MCF 10A (cell line): ENCODE measurements at regions not wholly inside any gene's neighbourhood (a gene's known extent, or its start where the extent isn't known, plus 50 kb on each side); places are given as distances from the start of the nearest gene placed in this dataset.

Source experiments
- BruUV-seq: library from RNA; stranded (reverse); fragments of 400-500 nt; replicated peaks from 2 replicates; lab custom pipeline; 2021; lab: Mats Ljungman, UMichigan
- CTCF ChIA-PET: fragments of 300-600 bp; sonication (Branson Sonifier 250); formaldehyde crosslinking; extraction: SDS; loops from one replicate; lab custom pipeline; 2021; ENCODE audit warnings: antibody characterized with exemption, inconsistent platforms; lab: Yijun Ruan, JAX
- POLR2A ChIA-PET: fragments of 300-600, 350-650 bp; sonication (Branson Sonifier 250); formaldehyde crosslinking; extraction: SDS; loops from one replicate; lab custom pipeline; 2020; ENCODE audit warnings: antibody characterized with exemption, inconsistent platforms; lab: Yijun Ruan, JAX
- DNase-seq: peaks from one replicate; pipeline ENCODE4 v3.0.0-alpha.2; 2018; ENCODE audit not compliant: unreplicated experiment
- H3K27ac Mint-ChIP-seq: one replicate; pipeline ENCODE4 v1.8.0; 2022; ENCODE audit warnings: mild to moderate bottlenecking, low read depth, mixed read lengths; ENCODE audit not compliant: unreplicated experiment
- H3K27me3 Mint-ChIP-seq: one replicate; pipeline ENCODE4 v1.8.0; 2022; ENCODE audit warnings: mixed read lengths; ENCODE audit not compliant: insufficient read depth, unreplicated experiment
- H3K36me3 Mint-ChIP-seq: one replicate; pipeline ENCODE4 v1.8.0; 2022; ENCODE audit warnings: mild to moderate bottlenecking, moderate library complexity, mixed read lengths; ENCODE audit not compliant: insufficient read depth, unreplicated experiment
- H3K4me1 Mint-ChIP-seq: one replicate; pipeline ENCODE4 v1.8.0; 2022; ENCODE audit warnings: mixed read lengths; ENCODE audit not compliant: insufficient read depth, unreplicated experiment
- H3K4me3 Mint-ChIP-seq: one replicate; pipeline ENCODE4 v1.8.0; 2022; ENCODE audit warnings: mild to moderate bottlenecking, moderate library complexity, mixed read lengths; ENCODE audit not compliant: unreplicated experiment
- H3K9me3 Mint-ChIP-seq: one replicate; pipeline ENCODE4 v1.8.0; 2022; ENCODE audit warnings: mixed read lengths; ENCODE audit not compliant: unreplicated experiment
- intact Hi-C: fragments of 100-400 bp; cut with micrococcal nuclease; formaldehyde crosslinking; loops from 2 replicates; pipeline ENCODE4 v1.14.1; 2022
- TF ChIP-seq, protein P1 (sequence below): fragments of 200-600 bp; IDR thresholded peaks from one replicate; pipeline ENCODE4 v1.8.0; 2022; ENCODE audit warnings: antibody characterized with exemption, mild to moderate bottlenecking; ENCODE audit not compliant: unreplicated experiment

DNA sequence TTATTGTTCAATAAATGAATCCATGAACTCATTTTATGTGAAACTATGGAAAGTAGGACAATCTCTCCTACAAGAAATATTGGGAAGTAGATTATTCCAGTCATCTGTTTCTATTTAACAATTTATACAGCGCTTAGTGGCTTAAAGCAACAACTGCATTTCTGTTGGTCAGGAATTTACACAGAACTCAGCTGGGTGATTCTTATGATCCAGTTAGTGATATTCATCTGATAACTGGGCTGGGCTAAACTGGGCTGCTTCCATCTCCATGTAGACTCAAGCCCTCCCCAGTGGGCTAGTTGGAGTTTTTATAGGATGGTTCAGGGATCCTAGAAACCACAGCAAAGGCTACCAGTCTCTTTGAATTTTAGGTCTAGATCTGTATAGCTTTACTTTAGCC, 497.9 kb upstream of the NEGR1 start:
- CTCF ChIA-PET: no interaction called here
- POLR2A ChIA-PET: no interaction called here
- Mint-ChIP-seq H3K4me3 (no peak overlapping the region), H3K4me1 (no peaks in the 10 kb centered on the region), H3K27ac (no peak overlapping the region), H3K9me3 (no peaks in the 10 kb centered on the region), H3K27me3 (no peaks in the 10 kb centered on the region), H3K36me3 (no peaks in the 10 kb centered on the region)
- no TSS peak for BruUV-seq
- intact Hi-C loops: no loop called here
- DNase-seq: no peak
- TF ChIP-seq, protein P1, sequence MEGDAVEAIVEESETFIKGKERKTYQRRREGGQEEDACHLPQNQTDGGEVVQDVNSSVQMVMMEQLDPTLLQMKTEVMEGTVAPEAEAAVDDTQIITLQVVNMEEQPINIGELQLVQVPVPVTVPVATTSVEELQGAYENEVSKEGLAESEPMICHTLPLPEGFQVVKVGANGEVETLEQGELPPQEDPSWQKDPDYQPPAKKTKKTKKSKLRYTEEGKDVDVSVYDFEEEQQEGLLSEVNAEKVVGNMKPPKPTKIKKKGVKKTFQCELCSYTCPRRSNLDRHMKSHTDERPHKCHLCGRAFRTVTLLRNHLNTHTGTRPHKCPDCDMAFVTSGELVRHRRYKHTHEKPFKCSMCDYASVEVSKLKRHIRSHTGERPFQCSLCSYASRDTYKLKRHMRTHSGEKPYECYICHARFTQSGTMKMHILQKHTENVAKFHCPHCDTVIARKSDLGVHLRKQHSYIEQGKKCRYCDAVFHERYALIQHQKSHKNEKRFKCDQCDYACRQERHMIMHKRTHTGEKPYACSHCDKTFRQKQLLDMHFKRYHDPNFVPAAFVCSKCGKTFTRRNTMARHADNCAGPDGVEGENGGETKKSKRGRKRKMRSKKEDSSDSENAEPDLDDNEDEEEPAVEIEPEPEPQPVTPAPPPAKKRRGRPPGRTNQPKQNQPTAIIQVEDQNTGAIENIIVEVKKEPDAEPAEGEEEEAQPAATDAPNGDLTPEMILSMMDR: no peak

GRCh38 chr1:72777918-72778317, 495.6 kb upstream of the NEGR1 start:
- ChIA-PET CTCF (no interaction called here), POLR2A (no interaction called here)
- H3K27me3 Mint-ChIP-seq: no peaks in the 10 kb centered on the region
- H3K4me3 Mint-ChIP-seq: no peak overlapping the region
- H3K27ac Mint-ChIP-seq: no peak overlapping the region
- no TSS peak for BruUV-seq
- no peaks in the 10 kb centered on the region for H3K36me3 Mint-ChIP-seq
- H3K4me1 Mint-ChIP-seq: no peaks in the 10 kb centered on the region
- H3K9me3 Mint-ChIP-seq: no peaks in the 10 kb centered on the region
- DNase-seq: no peak
- TF ChIP-seq, protein P1: no peak
- intact Hi-C loops: no loop called here

GRCh38 chr1:72763481-72763880, 481.1 kb upstream of the NEGR1 start:
- Mint-ChIP-seq H3K4me3 (no peak overlapping the region), H3K27ac (no peak overlapping the region), H3K27me3 (no peaks in the 10 kb centered on the region), H3K9me3 (no peaks in the 10 kb centered on the region), H3K36me3 (no peaks in the 10 kb centered on the region), H3K4me1 (no peaks in the 10 kb centered on the region)
- DNase-seq: no peak
- TF ChIP-seq, protein P1: no peak
- CTCF ChIA-PET: no interaction called here
- BruUV-seq: no TSS peak
- intact Hi-C loops: no loop called here
- POLR2A ChIA-PET: no interaction called here

- H3K36me3 Mint-ChIP-seq: no peaks in the 10 kb centered on the region
- no peaks in the 10 kb centered on the region for H3K27me3 Mint-ChIP-seq
- H3K27ac Mint-ChIP-seq: no peak overlapping the region
- POLR2A ChIA-PET: no interaction called here
- DNase-seq: no peak
- BruUV-seq: no TSS peak
- no peak overlapping the region for H3K4me3 Mint-ChIP-seq
- TF ChIP-seq, protein P1: no peak
- CTCF ChIA-PET: no interaction called here
- no peaks in the 10 kb centered on the region for H3K9me3 Mint-ChIP-seq
- intact Hi-C loops: no loop called here
- no peaks in the 10 kb centered on the region for H3K4me1 Mint-ChIP-seq
Measured at GRCh38 chr1:72759486-72759885, 477.1 kb upstream of the NEGR1 start.
